ENCODE measurements at regions not wholly inside any gene's neighbourhood (a gene's known extent, or its start where the extent isn't known, plus 50 kb on each side); places are given as distances from the start of the nearest gene placed in this dataset.

DNA sequence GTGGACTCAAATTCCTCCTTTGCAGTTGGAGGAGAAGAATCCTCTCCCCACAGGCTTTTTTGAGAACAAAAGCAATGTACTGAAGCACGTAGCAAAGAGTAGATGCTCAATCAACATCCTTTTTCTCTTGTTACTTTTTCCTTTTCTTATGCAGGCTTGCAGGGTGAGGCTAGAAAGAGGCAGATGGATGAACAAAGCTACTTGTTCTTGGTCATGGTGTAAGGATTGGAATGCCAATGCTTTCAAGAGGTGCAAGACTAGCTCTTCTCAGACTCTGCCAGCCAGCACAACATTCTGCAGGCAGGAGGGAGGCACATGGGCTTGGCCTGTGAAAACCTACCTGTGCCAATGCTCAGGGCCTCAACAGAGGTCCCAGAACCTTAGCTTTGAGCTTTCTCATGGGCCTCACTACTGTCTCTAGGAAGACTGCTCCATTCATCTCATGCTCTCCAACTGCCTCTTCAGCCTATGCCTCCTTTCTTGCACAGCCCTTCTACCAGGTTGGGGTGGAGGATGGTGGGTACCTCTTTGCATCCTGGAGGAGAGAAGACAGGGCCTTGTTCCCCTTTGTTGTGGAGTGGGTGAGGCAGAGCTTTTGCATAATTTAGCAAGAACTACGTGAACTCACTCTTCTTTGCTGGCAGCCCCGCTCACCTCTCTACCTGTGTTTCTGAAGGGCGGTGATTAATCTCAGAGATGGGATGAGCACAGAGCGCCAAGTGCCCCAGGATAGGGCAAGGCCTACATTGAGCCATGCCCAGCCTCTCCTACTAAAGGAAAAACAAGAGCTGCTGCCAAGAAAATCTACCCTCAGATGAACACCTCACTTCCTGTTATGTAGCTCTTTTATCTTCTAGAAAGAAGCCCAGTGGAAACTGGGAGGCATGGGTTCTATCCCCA lies 1119.7 kb downstream of the VRK1 start:
- Histone ChIP-seq H3K27me3 (ENCODE audit: insufficient read depth, low read depth, severe bottlenecking) (peaks cover 53% of the 10 kb centered on the region), H3K9me3 (ENCODE audit: severe bottlenecking) (no peaks in the 10 kb centered on the region), H3K4me3 (ENCODE audit: low read depth, low read length) (no peak overlapping the region), H3K27ac (no peak overlapping the region), H3K36me3 (no peaks in the 10 kb centered on the region)
- no peak for DNase-seq
- TF ChIP-seq, protein P1, sequence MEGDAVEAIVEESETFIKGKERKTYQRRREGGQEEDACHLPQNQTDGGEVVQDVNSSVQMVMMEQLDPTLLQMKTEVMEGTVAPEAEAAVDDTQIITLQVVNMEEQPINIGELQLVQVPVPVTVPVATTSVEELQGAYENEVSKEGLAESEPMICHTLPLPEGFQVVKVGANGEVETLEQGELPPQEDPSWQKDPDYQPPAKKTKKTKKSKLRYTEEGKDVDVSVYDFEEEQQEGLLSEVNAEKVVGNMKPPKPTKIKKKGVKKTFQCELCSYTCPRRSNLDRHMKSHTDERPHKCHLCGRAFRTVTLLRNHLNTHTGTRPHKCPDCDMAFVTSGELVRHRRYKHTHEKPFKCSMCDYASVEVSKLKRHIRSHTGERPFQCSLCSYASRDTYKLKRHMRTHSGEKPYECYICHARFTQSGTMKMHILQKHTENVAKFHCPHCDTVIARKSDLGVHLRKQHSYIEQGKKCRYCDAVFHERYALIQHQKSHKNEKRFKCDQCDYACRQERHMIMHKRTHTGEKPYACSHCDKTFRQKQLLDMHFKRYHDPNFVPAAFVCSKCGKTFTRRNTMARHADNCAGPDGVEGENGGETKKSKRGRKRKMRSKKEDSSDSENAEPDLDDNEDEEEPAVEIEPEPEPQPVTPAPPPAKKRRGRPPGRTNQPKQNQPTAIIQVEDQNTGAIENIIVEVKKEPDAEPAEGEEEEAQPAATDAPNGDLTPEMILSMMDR (IDR thresholded peaks at IDR 0.05; ENCODE audit: low read depth, low read length), result no peak

DNA sequence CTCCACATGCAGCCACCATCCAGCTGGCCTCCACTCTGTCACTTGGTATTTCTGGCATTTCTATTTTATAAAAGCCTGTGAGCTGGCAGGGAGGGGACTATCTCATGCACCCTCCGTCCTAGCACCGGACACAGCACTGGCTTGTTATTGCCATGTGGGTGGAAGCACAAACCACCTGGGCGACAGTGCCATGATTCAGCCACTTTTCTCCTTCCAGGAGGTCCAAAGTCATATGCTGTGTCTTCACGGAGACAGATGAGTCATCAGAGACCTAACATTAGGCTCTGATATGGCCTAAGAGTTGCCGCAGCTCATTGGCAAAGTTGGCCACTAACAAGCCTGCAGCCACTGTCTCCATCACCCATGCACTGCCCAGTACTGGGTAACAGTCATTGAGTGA lies 1123.0 kb downstream of the VRK1 start:
- DNase-seq, result no peak
- H3K27me3 ChIP-seq (ENCODE audit: insufficient read depth, low read depth, severe bottlenecking), result peaks cover 65% of the 10 kb centered on the region
- TF ChIP-seq, protein P1 (IDR thresholded peaks at IDR 0.05; ENCODE audit: low read depth, low read length), result no peak
- no peak overlapping the region for H3K4me3 ChIP-seq (ENCODE audit: low read depth, low read length)
- no peaks in the 10 kb centered on the region for H3K36me3 ChIP-seq
- no peaks in the 10 kb centered on the region for H3K9me3 ChIP-seq (ENCODE audit: severe bottlenecking)
- H3K27ac ChIP-seq, result no peak overlapping the region

DNA sequence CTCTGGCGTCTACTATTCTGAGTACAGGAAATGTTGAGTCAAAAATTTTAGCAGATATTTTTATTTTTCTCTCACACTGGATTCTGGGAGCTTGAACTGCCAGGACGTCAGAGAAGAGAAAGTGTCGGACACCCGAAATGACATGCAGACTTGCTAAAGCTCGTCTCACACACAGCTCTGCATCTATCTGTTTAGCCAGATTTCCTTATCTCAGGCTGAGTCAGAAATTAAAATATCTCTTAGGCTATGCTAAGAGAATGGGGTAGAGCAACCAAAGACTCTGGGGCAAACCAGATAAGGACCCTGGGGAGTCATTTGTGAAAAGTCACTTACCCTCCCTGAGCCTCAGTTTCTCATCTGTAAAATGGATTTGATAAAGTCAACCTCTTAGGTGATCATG lies 1124.1 kb downstream of the VRK1 start:
- Histone ChIP-seq H3K27me3 (ENCODE audit: insufficient read depth, low read depth, severe bottlenecking) (peaks cover 64% of the 10 kb centered on the region), H3K9me3 (ENCODE audit: severe bottlenecking) (no peaks in the 10 kb centered on the region), H3K27ac (no peak overlapping the region), H3K36me3 (no peaks in the 10 kb centered on the region), H3K4me3 (ENCODE audit: low read depth, low read length) (no peak overlapping the region)
- DNase-seq, result no peak
- TF ChIP-seq, protein P1 (IDR thresholded peaks at IDR 0.05; ENCODE audit: low read depth, low read length), result no peak

DNA sequence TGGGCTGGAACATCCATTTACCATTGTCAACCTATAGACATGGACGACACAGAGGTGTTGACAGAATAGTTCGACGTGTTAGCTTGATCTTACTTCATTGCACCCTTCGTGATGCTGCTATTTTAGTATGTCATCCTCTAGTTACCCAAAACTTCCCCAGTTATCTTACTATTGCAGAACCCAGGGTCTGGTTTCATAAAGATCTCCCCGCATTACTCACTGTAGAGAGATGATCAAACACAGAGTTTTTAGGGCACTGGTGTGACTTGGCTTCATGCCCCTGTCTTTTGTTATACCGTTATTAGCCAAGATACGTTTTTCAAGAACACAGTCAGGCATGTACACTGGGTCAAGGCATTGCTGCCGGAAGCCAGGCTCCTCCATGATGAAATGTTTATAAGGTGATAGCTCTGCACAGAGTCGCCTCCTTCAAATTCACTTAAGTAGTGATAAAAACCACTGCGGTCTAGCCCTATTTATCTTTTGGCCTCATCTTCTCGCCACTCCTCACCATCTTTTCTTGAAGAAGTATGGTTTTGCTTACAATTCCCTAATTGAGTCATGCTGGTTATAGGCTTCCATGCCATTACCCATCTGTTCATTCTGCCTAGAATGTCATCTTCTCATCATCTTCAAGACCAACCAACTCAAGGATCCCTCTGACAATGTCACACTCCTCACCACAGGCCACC lies 1127.9 kb downstream of the VRK1 start:
- DNase-seq, result no peak
- Histone ChIP-seq H3K27me3 (ENCODE audit: insufficient read depth, low read depth, severe bottlenecking) (peaks cover 53% of the 10 kb centered on the region), H3K36me3 (no peaks in the 10 kb centered on the region), H3K4me3 (ENCODE audit: low read depth, low read length) (no peak overlapping the region), H3K27ac (no peak overlapping the region), H3K9me3 (ENCODE audit: severe bottlenecking) (peaks cover 2% of the 10 kb centered on the region)
- TF ChIP-seq, protein P1 (IDR thresholded peaks at IDR 0.05; ENCODE audit: low read depth, low read length), result no peak

DNA sequence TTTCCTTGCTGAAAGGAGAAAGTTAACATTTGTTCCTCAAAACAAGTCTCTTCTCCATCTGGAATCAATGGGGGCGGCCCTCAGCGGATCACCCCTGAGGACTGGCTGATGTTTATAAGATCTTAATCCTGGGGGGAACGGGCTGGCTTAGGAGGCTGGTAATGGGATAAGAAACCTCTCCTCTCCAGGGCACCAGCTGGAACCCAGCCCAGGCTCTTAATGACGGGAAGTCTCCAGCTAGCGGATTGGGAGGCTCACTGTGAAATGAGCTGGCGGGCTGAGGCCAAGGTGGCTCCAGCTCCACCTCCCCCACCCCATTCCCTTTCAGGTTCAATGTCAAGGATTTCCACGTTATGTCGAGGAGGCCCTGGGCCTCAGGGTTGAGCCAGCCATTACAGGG lies 1133.0 kb downstream of the VRK1 start:
- H3K4me3 ChIP-seq (ENCODE audit: low read depth, low read length), result no peak overlapping the region
- H3K9me3 ChIP-seq (ENCODE audit: severe bottlenecking), result peaks cover 2% of the 10 kb centered on the region
- no peak overlapping the region for H3K27ac ChIP-seq

More for the DNA sequence above, 1133.0 kb downstream of the VRK1 start:
- peak; percentile 71 for DNase-seq
- Histone ChIP-seq H3K36me3 (no peaks in the 10 kb centered on the region), H3K27me3 (ENCODE audit: insufficient read depth, low read depth, severe bottlenecking) (peaks cover 46% of the 10 kb centered on the region)
- TF ChIP-seq, protein P1 (IDR thresholded peaks at IDR 0.05; ENCODE audit: low read depth, low read length), result no peak
